B cell (primary cell): ENCODE measurements at regions not wholly inside any gene's neighbourhood (a gene's known extent, or its start where the extent isn't known, plus 50 kb on each side); places are given as distances from the start of the nearest gene placed in this dataset.

Experiments used
- EZH2 ChIP-seq: IDR thresholded peaks from 2 replicates; pipeline ENCODE4 v1.6.1; 2012; ENCODE audit warnings: borderline replicate concordance, low read depth, mild to moderate bottlenecking, moderate library complexity, low read length; ENCODE audit not compliant: insufficient read depth, poor library complexity, severe bottlenecking
- TF ChIP-seq, protein P1 (sequence below): fragments of 200-600 bp; IDR thresholded peaks from one replicate; pipeline ENCODE4 v1.8.0; 2022; ENCODE audit warnings: antibody characterized with exemption, mild to moderate bottlenecking

GRCh38 chr2:236644502-236644911 is 74.9 kb downstream of the ACKR3 start:
- TF ChIP-seq EZH2 = no peak
- TF ChIP-seq, protein P1, sequence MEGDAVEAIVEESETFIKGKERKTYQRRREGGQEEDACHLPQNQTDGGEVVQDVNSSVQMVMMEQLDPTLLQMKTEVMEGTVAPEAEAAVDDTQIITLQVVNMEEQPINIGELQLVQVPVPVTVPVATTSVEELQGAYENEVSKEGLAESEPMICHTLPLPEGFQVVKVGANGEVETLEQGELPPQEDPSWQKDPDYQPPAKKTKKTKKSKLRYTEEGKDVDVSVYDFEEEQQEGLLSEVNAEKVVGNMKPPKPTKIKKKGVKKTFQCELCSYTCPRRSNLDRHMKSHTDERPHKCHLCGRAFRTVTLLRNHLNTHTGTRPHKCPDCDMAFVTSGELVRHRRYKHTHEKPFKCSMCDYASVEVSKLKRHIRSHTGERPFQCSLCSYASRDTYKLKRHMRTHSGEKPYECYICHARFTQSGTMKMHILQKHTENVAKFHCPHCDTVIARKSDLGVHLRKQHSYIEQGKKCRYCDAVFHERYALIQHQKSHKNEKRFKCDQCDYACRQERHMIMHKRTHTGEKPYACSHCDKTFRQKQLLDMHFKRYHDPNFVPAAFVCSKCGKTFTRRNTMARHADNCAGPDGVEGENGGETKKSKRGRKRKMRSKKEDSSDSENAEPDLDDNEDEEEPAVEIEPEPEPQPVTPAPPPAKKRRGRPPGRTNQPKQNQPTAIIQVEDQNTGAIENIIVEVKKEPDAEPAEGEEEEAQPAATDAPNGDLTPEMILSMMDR = no peak
